T47D (cell line): ENCODE measurements at regions not wholly inside any gene's neighbourhood (a gene's known extent, or its start where the extent isn't known, plus 50 kb on each side); places are given as distances from the start of the nearest gene placed in this dataset.
A peak's percentile ranks its signal among the peaks of the same experiment; 100 is the strongest.

Source experiments
- DNase-seq, 2 experiments: peaks; one replicate each; pipeline versions ENCODE4 v3.0.0 to v3.0.0-alpha.2; 2011 to 2012; ENCODE audit warnings: low read depth in 1 of 2, low spot score in 1 of 2
- JUND ChIP-seq: IDR thresholded peaks from 2 replicates; pipeline ENCODE4 v1.6.1; 2012; ENCODE audit warnings: low read depth
- in situ Hi-C: cut with HindIII; loops from 2 replicates; pipeline ENCODE4 v1.10.0; 2016; ENCODE audit warnings: low sequenced_read_pairs, low pct_unique_long_range_greater_than_20kb

GRCh38 chr5:57410374-57411320, 72.0 kb downstream of the ACTBL2 start:
- TF ChIP-seq JUND = no peak
- no peak for DNase-seq
- in situ Hi-C loops = no loop called here

- in situ Hi-C loops = no loop called here
- DNase-seq = no peak
- no peak for TF ChIP-seq JUND
Observed at GRCh38 chr5:57408714-57409113, 73.9 kb downstream of the ACTBL2 start.

GRCh38 chr5:57408285-57408684, 74.3 kb downstream of the ACTBL2 start:
- no peak for TF ChIP-seq JUND
- in situ Hi-C loops = no loop called here
- DNase-seq = no peak

GRCh38 chr5:57407391-57407790, 75.2 kb downstream of the ACTBL2 start:
- in situ Hi-C loops = no loop called here
- no peak for DNase-seq
- no peak for TF ChIP-seq JUND

- in situ Hi-C loops = no loop called here
- no peak for TF ChIP-seq JUND
- no peak for DNase-seq
Observed at GRCh38 chr5:57406641-57407040, 76.0 kb downstream of the ACTBL2 start.

GRCh38 chr5:57405984-57406383, 76.6 kb downstream of the ACTBL2 start:
- no peak for DNase-seq
- TF ChIP-seq JUND = no peak
- in situ Hi-C loops = no loop called here

GRCh38 chr5:57402761-57403160, 79.8 kb downstream of the ACTBL2 start:
- no peak for TF ChIP-seq JUND
- no peak for DNase-seq
- in situ Hi-C loops = no loop called here

- TF ChIP-seq JUND = no peak
- in situ Hi-C loops = no loop called here
- no peak for DNase-seq
Observed at GRCh38 chr5:57402348-57402747, 80.3 kb downstream of the ACTBL2 start.

GRCh38 chr5:57398413-57399093, 84.1 kb downstream of the ACTBL2 start:
- in situ Hi-C loops = no loop called here
- TF ChIP-seq JUND = no peak
- DNase-seq = no peak

GRCh38 chr5:57396701-57397100, 85.9 kb downstream of the ACTBL2 start:
- no peak for TF ChIP-seq JUND
- in situ Hi-C loops = no loop called here
- no peak for DNase-seq

- DNase-seq = no peak
- TF ChIP-seq JUND = no peak
- in situ Hi-C loops = no loop called here
Observed at GRCh38 chr5:57394421-57395210, 88.0 kb downstream of the ACTBL2 start.

GRCh38 chr5:57386958-57387357, 95.7 kb downstream of the ACTBL2 start:
- TF ChIP-seq JUND = no peak
- in situ Hi-C loops = no loop called here
- DNase-seq = peak in 1 of 2 experiments; percentile 50
